Fibroblast of lung (primary cell): ENCODE measurements at regions not wholly inside any gene's neighbourhood (a gene's known extent, or its start where the extent isn't known, plus 50 kb on each side); places are given as distances from the start of the nearest gene placed in this dataset.

Experiments
- CTCF ChIP-seq, 2 donors: IDR thresholded peaks in 1 of 2; conservative IDR thresholded peaks in 1 of 2; 1 replicate in 1 of 2; 2 replicates in 1 of 2; pipeline ENCODE4 v1.5.1; 2011 to 2012; ENCODE audit warnings: low read length in 2 of 2, control low read depth in 1 of 2, inconsistent platforms in 1 of 2, low read depth in 1 of 2, mild to moderate bottlenecking in 1 of 2
- EZH2 ChIP-seq: IDR thresholded peaks from 2 replicates; pipeline ENCODE4 v1.5.1; 2012; ENCODE audit warnings: low read length, control low read depth, mild to moderate bottlenecking; ENCODE audit errors: missing control alignments

GRCh38 chr14:101631199-101631598, 69.9 kb downstream of the DIO3 start:
- TF ChIP-seq CTCF (conservative IDR thresholded peaks at IDR 0.05 in 1 of 2, IDR thresholded peaks at IDR 0.05 in 1 of 2; ENCODE audit: low read depth in 1 of 2, low read length in 2 of 2): no peak
- no peak for TF ChIP-seq EZH2
